A549 (cell line): ENCODE measurements at regions not wholly inside any gene's neighbourhood (a gene's known extent, or its start where the extent isn't known, plus 50 kb on each side); places are given as distances from the start of the nearest gene placed in this dataset.

ENCODE experiments used
- ATAC-seq, 2 experiments: fragments of 200-7000 bp in 1 of 2; fragments of >200 bp in 1 of 2; cut with Nextera tagmentation in 1 of 2; cut with Tn5 transposase in 1 of 2; 3 replicates each; pipeline versions ENCODE4 v1.8.0 to v1.9.1; 2018 to 2020; ENCODE audit warnings: mild to moderate bottlenecking in 1 of 2, moderate library complexity in 1 of 2
- CTCF ChIA-PET: fragments of 300-600 bp; sonication (Branson Sonifier 250); formaldehyde crosslinking; extraction: SDS; loops from one replicate; lab custom pipeline; 2021; ENCODE audit warnings: antibody characterized with exemption, inconsistent platforms; lab: Yijun Ruan, JAX
- POLR2A ChIA-PET: fragments of 350-600 bp; formaldehyde crosslinking; extraction: SDS; loops from one replicate; lab custom pipeline; 2021; ENCODE audit warnings: antibody characterized with exemption, inconsistent platforms; lab: Yijun Ruan, JAX
- DNase-seq, 2 experiments: peaks; one replicate each; pipeline versions ENCODE4 v3.0.0 to v3.0.0-alpha.2; 2011 to 2016; ENCODE audit warnings: low read depth in 1 of 2, low spot score in 1 of 2
- FAIRE-seq: peaks from 2 replicates; lab custom pipeline; 2011; peaks lifted over from hg19 to GRCh38; lab: Jason Lieb, UNC
- H3K27ac ChIP-seq, 2 experiments: fragments of >200 bp; sonication (Bioruptor Twin); formaldehyde crosslinking; 3 replicates each; pipeline ENCODE4 v1.5.1; 2016 to 2017
- H3K4me1 ChIP-seq: fragments of >200 bp; sonication (Bioruptor Twin); formaldehyde crosslinking; 3 replicates; pipeline ENCODE4 v1.6.1; 2016
- H3K4me2 ChIP-seq: fragments of >200 bp; sonication (Bioruptor Twin); formaldehyde crosslinking; 3 replicates; pipeline ENCODE4 v1.6.1; 2016
- H3K4me3 ChIP-seq: fragments of >200 bp; sonication (Bioruptor Twin); formaldehyde crosslinking; 3 replicates; pipeline ENCODE4 v1.5.1; 2016
- H3K9me3 ChIP-seq: fragments of >200 bp; sonication (Bioruptor Twin); formaldehyde crosslinking; 3 replicates; pipeline ENCODE4 v1.6.1; 2016
- ATOH8 ChIP-seq: fragments of 250-450 bp; sonication (Bioruptor Pico); IDR thresholded peaks from 2 replicates; pipeline ENCODE4 v1.5.0; 2020; ENCODE audit warnings: low read depth, mild to moderate bottlenecking, moderate library complexity
- BCL3 ChIP-seq: fragments of >200 bp; sonication (Bioruptor Twin); formaldehyde crosslinking; IDR thresholded peaks from 3 replicates; pipeline ENCODE4 v1.6.1; 2016
- CBX2 ChIP-seq: fragments of 200-600 bp; sonication (generic); IDR thresholded peaks from 2 replicates; pipeline ENCODE4 v1.6.1; 2016; ENCODE audit warnings: low read depth, mild to moderate bottlenecking, borderline replicate concordance
- CBX8 ChIP-seq: fragments of 200-600 bp; sonication (generic); IDR thresholded peaks from 2 replicates; pipeline ENCODE4 v1.6.1; 2016
- CEBPB ChIP-seq, 2 experiments: fragments of >200 bp in 1 of 2; sonication (Bioruptor Twin) in 1 of 2; formaldehyde crosslinking in 1 of 2; IDR thresholded peaks; 2 replicates each; pipeline ENCODE4 v1.6.1; 2012 to 2016
- CTCF ChIP-seq: fragments of >200 bp; sonication (Bioruptor Twin); formaldehyde crosslinking; IDR thresholded peaks from 3 replicates; pipeline ENCODE4 v1.5.1; 2016
- E2F6 ChIP-seq: IDR thresholded peaks from 2 replicates; pipeline ENCODE4 v1.6.1; 2012; ENCODE audit warnings: low read depth, borderline replicate concordance
- EHMT2 ChIP-seq: fragments of 200-600 bp; sonication (generic); IDR thresholded peaks from 2 replicates; pipeline ENCODE4 v1.6.1; 2016; ENCODE audit warnings: antibody characterized with exemption, low read depth, mild to moderate bottlenecking, moderate library complexity
- ESRRA ChIP-seq: fragments of 150-350 bp; IDR thresholded peaks from 2 replicates; pipeline ENCODE4 v1.6.1; 2014; ENCODE audit warnings: mild to moderate bottlenecking, low read length, borderline replicate concordance
- GATA3 ChIP-seq: IDR thresholded peaks from 2 replicates; pipeline ENCODE4 v1.6.1; 2012; ENCODE audit warnings: borderline replicate concordance
- HDAC2 ChIP-seq: fragments of 200-600 bp; sonication (generic); IDR thresholded peaks from 2 replicates; pipeline ENCODE4 v1.6.1; 2016
- HES2 ChIP-seq: fragments of >200 bp; sonication (Bioruptor Twin); formaldehyde crosslinking; IDR thresholded peaks from 2 replicates; pipeline ENCODE4 v1.6.1; 2016
- HEYL ChIP-seq: fragments of 250-450 bp; sonication (Bioruptor Pico); IDR thresholded peaks from 2 replicates; pipeline ENCODE4 v1.8.0; 2021; ENCODE audit warnings: mild to moderate bottlenecking, moderate library complexity
- HOXB13 ChIP-seq: fragments of 250-450 bp; sonication (Bioruptor Pico); IDR thresholded peaks from 2 replicates; pipeline ENCODE4 v1.5.0; 2020; ENCODE audit warnings: low read depth, mild to moderate bottlenecking, moderate library complexity
- KDM5A ChIP-seq: fragments of 200-600 bp; sonication (generic); IDR thresholded peaks from 2 replicates; pipeline ENCODE4 v1.6.1; 2016; ENCODE audit warnings: antibody characterized with exemption, mild to moderate bottlenecking
- MAX ChIP-seq: IDR thresholded peaks from 2 replicates; pipeline ENCODE4 v1.6.1; 2012
- MAZ ChIP-seq: fragments of 150-350 bp; IDR thresholded peaks from 2 replicates; pipeline ENCODE4 v1.6.1; 2014; ENCODE audit warnings: antibody characterized with exemption, low read depth, low read length, borderline replicate concordance
- MYC ChIP-seq: IDR thresholded peaks from 2 replicates; pipeline ENCODE4 v1.6.1; 2012; ENCODE audit warnings: mild to moderate bottlenecking, inconsistent platforms, low read length, improper control_type of control experiment, borderline replicate concordance
- NFE2L2 ChIP-seq: fragments of 150-350 bp; conservative IDR thresholded peaks from 2 replicates; pipeline ENCODE4 v1.6.1; 2014; ENCODE audit warnings: low read length
- NPAS2 ChIP-seq: fragments of 250-450 bp; sonication (Bioruptor Pico); IDR thresholded peaks from 2 replicates; pipeline ENCODE4 v1.8.0; 2022; ENCODE audit warnings: mild to moderate bottlenecking, moderate library complexity, borderline replicate concordance
- NR3C1 ChIP-seq: fragments of >200 bp; sonication (Bioruptor Twin); formaldehyde crosslinking; IDR thresholded peaks from 3 replicates; pipeline ENCODE4 v1.6.1; 2017
- RAD21 ChIP-seq, 2 experiments: fragments of >200 bp in 1 of 2; sonication (Bioruptor Twin) in 1 of 2; formaldehyde crosslinking in 1 of 2; IDR thresholded peaks in 1 of 2; conservative IDR thresholded peaks in 1 of 2; 2 replicates in 1 of 2; 3 replicates in 1 of 2; pipeline ENCODE4 v1.6.1; 2012 to 2018; ENCODE audit warnings: inconsistent platforms in 1 of 2
- RCOR1 ChIP-seq: fragments of 150-350 bp; IDR thresholded peaks from 2 replicates; pipeline ENCODE4 v1.6.1; 2014; ENCODE audit warnings: antibody characterized with exemption, low read length, low read depth
- RNF2 ChIP-seq: fragments of 200-600 bp; sonication (generic); IDR thresholded peaks from 2 replicates; pipeline ENCODE4 v1.6.1; 2016; ENCODE audit warnings: low read depth, mild to moderate bottlenecking, antibody characterized with exemption, moderate library complexity, borderline replicate concordance
- SMC3 ChIP-seq: fragments of >200 bp; sonication (Bioruptor Twin); formaldehyde crosslinking; IDR thresholded peaks from 3 replicates; pipeline ENCODE4 v1.6.1; 2018; ENCODE audit warnings: inconsistent platforms
- TFCP2L1 ChIP-seq: fragments of 250-450 bp; sonication (Bioruptor Pico); IDR thresholded peaks from 2 replicates; pipeline ENCODE4 v1.5.0; 2021; ENCODE audit warnings: mild to moderate bottlenecking
- ZC3H11A ChIP-seq: fragments of 450-650 bp; IDR thresholded peaks from 2 replicates; pipeline ENCODE4 v1.6.1; 2014; ENCODE audit warnings: antibody characterized with exemption, mild to moderate bottlenecking
- ZNF302 ChIP-seq: fragments of 250-450 bp; sonication (Bioruptor Pico); IDR thresholded peaks from 2 replicates; pipeline ENCODE4 v1.9.0; 2021; ENCODE audit warnings: inconsistent platforms, mild to moderate bottlenecking, moderate library complexity
- WGBS: methylation state at CpG from one replicate; pipeline ENCODE4 v1.1.6; 2017; ENCODE audit errors: missing lambda C conversion rate; 5-methylcytosine and 5-hydroxymethylcytosine counted together

GRCh38 chr2:128664499-128664971 is 345.9 kb upstream of the HS6ST1 start:
- Histone ChIP-seq H3K27ac (no peak overlapping the region), H3K4me3 (no peak overlapping the region), H3K4me2 (no peak overlapping the region), H3K9me3 (no peaks in the 10 kb centered on the region), H3K4me1 (no peaks in the 10 kb centered on the region)
- FAIRE-seq (no peak), ATAC-seq (no peak), DNase-seq (no peak)
- WGBS, result 32% methylated on average over 4 of the region's 4 CpGs
- ChIA-PET CTCF (no interaction called here), POLR2A (no interaction called here)
- no peak for TF ChIP-seq CEBPB (IDR thresholded peaks at IDR 0.05)
- TF ChIP-seq ZC3H11A, result no peak
- TF ChIP-seq CBX2, result no peak
- TF ChIP-seq RAD21 (conservative IDR thresholded peaks at IDR 0.05 in 1 of 2, IDR thresholded peaks at IDR 0.05 in 1 of 2), result no peak
- TF ChIP-seq HDAC2, result no peak

GRCh38 chr2:128665113-128665512 is 346.4 kb upstream of the HS6ST1 start:
- DNase-seq (no peak), FAIRE-seq (no peak), ATAC-seq (no peak)
- Histone ChIP-seq H3K27ac (no peak overlapping the region), H3K4me3 (no peak overlapping the region), H3K9me3 (no peaks in the 10 kb centered on the region), H3K4me2 (no peak overlapping the region), H3K4me1 (no peaks in the 10 kb centered on the region)
- no peak for TF ChIP-seq ESRRA
- TF ChIP-seq MYC, result no peak
- TF ChIP-seq BCL3, result no peak
- TF ChIP-seq NPAS2 (CRISPR knock-in tag), result no peak
- no peak for TF ChIP-seq RCOR1
- TF ChIP-seq RNF2, result no peak
- no peak for TF ChIP-seq HOXB13 (CRISPR knock-in tag)
- TF ChIP-seq SMC3, result no peak
- no peak for TF ChIP-seq KDM5A
- TF ChIP-seq NR3C1, result no peak
- TF ChIP-seq HES2, result no peak
- TF ChIP-seq ATOH8 (CRISPR knock-in tag), result no peak
- TF ChIP-seq NFE2L2, result no peak
- TF ChIP-seq ZNF302 (CRISPR knock-in tag), result no peak
- no peak for TF ChIP-seq CEBPB (IDR thresholded peaks at IDR 0.05)
- no peak for TF ChIP-seq EHMT2
- no peak for TF ChIP-seq MAZ
- CTCF ChIA-PET, result no interaction called here
- POLR2A ChIA-PET, result no interaction called here
- 69% methylated on average over 4 of the region's 4 CpGs for WGBS

GRCh38 chr2:128666596-128666995 is 347.9 kb upstream of the HS6ST1 start:
- Histone ChIP-seq H3K4me3 (no peak overlapping the region), H3K27ac (no peak overlapping the region), H3K9me3 (no peaks in the 10 kb centered on the region), H3K4me1 (no peaks in the 10 kb centered on the region), H3K4me2 (no peak overlapping the region)
- no peak for DNase-seq
- ChIA-PET CTCF (no interaction called here), POLR2A (no interaction called here)
- 27% methylated on average over 6 of the region's 6 CpGs for WGBS
- ATAC-seq, result no peak
- TF ChIP-seq HOXB13 (CRISPR knock-in tag) (no peak), EHMT2 (no peak), MAZ (no peak), CTCF (no peak), TFCP2L1 (CRISPR knock-in tag) (no peak), GATA3 (no peak), HEYL (CRISPR knock-in tag) (no peak), CBX8 (no peak), E2F6 (no peak), NFE2L2 (no peak), ZNF302 (CRISPR knock-in tag) (no peak), KDM5A (no peak), MAX (no peak)
- no peak for FAIRE-seq
